K562 (cell line): ENCODE measurements at regions not wholly inside any gene's neighbourhood (a gene's known extent, or its start where the extent isn't known, plus 50 kb on each side); places are given as distances from the start of the nearest gene placed in this dataset.

ENCODE experiments used
- ATAC-seq: fragments of 200-7000 bp; cut with Tn5 transposase; 3 replicates; pipeline ENCODE4 v1.9.1; 2020; ENCODE audit warnings: moderate library complexity
- BruUV-seq: library from RNA; stranded (reverse); fragments of 400-500 nt; replicated peaks from 2 replicates; lab custom pipeline; 2021; lab: Mats Ljungman, UMichigan
- CTCF ChIA-PET: fragments of 300-600 bp; formaldehyde crosslinking; extraction: SDS; loops from one replicate; lab custom pipeline; 2021; ENCODE audit warnings: low intra/inter-chr PET ratio; lab: Yijun Ruan, JAX
- POLR2A ChIA-PET: fragments of 300-600, 350-650 bp; sonication (Branson Sonifier 250); formaldehyde crosslinking; extraction: SDS; loops from one replicate; lab custom pipeline; 2021; ENCODE audit warnings: antibody characterized with exemption, inconsistent platforms; lab: Yijun Ruan, JAX
- DNase-seq, 4 experiments: peaks; one replicate each; pipeline versions ENCODE4 v3.0.0 to v3.0.0-alpha.2; 2011 to 2018; ENCODE audit warnings: low spot score in 3 of 4, mixed read lengths in 3 of 4; ENCODE audit errors: extremely low read depth in 1 of 4
- FAIRE-seq: peaks from 2 replicates; lab custom pipeline; 2011; peaks lifted over from hg19 to GRCh38; lab: Jason Lieb, UNC
- H2AFZ ChIP-seq: 2 replicates; pipeline ENCODE4 v1.6.0; 2011; ENCODE audit warnings: low read depth, low read length, control low read depth, inconsistent platforms
- H3K27ac ChIP-seq: fragments of 200-600 bp; 3 replicates; pipeline ENCODE4 v1.8.0; 2011; ENCODE audit warnings: low read depth, mild to moderate bottlenecking, control low read depth, inconsistent platforms, low read length, moderate library complexity, mixed read lengths; ENCODE audit errors: extremely low read depth
- H3K27me3 ChIP-seq, 2 experiments: fragments of 300-600 bp in 1 of 2; 2 replicates in 1 of 2; 3 replicates in 1 of 2; pipeline versions ENCODE4 v1.6.0 to v1.8.0; 2011; ENCODE audit warnings: inconsistent platforms in 2 of 2, low read length in 2 of 2, mild to moderate bottlenecking in 1 of 2, mixed read lengths in 1 of 2, moderate library complexity in 1 of 2; ENCODE audit not compliant: control insufficient read depth in 2 of 2, insufficient read depth in 2 of 2
- H3K36me3 ChIP-seq: fragments of 300-600 bp; 3 replicates; pipeline ENCODE4 v1.8.0; 2011; ENCODE audit warnings: mild to moderate bottlenecking, low read length, inconsistent platforms; ENCODE audit not compliant: control insufficient read depth, insufficient read depth
- H3K4me1 ChIP-seq, 2 experiments: fragments of 200-600 bp in 1 of 2; replicated peaks in 1 of 2; 2 replicates in 1 of 2; 3 replicates in 1 of 2; pipeline versions ENCODE4 v1.5.1 to v1.8.0; 2011; ENCODE audit warnings: inconsistent platforms in 2 of 2, low read length in 2 of 2, mild to moderate bottlenecking in 1 of 2, mixed read lengths in 1 of 2, moderate library complexity in 1 of 2; ENCODE audit not compliant: control insufficient read depth in 2 of 2, insufficient read depth in 2 of 2
- H3K4me2 ChIP-seq: 2 replicates; pipeline ENCODE4 v1.6.1; 2011; ENCODE audit warnings: low read length, control low read depth, inconsistent platforms, mixed read lengths; ENCODE audit not compliant: insufficient read depth
- H3K4me3 ChIP-seq: fragments of 200-600 bp; sonication (generic), shearing (Covaris generic); 2 replicates; pipeline ENCODE4 v1.5.1; 2016; ENCODE audit warnings: control low read depth, inconsistent platforms
- H3K79me2 ChIP-seq: fragments of 200-600 bp; 3 replicates; pipeline ENCODE4 v1.8.0; 2011; ENCODE audit warnings: low read length, inconsistent platforms; ENCODE audit not compliant: control insufficient read depth, insufficient read depth
- H3K9ac ChIP-seq, 2 experiments: 2 replicates each; pipeline versions ENCODE4 v1.6.0 to v1.6.1; 2011; ENCODE audit warnings: low read depth in 2 of 2, low read length in 2 of 2, control low read depth in 1 of 2, inconsistent platforms in 1 of 2, mild to moderate bottlenecking in 1 of 2, mixed read lengths in 1 of 2; ENCODE audit not compliant: insufficient read depth in 1 of 2
- H3K9me1 ChIP-seq: one replicate; pipeline ENCODE4 v1.6.0; 2011; ENCODE audit warnings: inconsistent platforms, mild to moderate bottlenecking, low read length, moderate library complexity; ENCODE audit not compliant: control insufficient read depth, insufficient read depth
- H3K9me3 ChIP-seq: replicated peaks from 2 replicates; pipeline ENCODE4 v1.5.1; 2011; ENCODE audit warnings: low read depth, low read length, inconsistent platforms; ENCODE audit not compliant: control insufficient read depth, insufficient read depth
- H4K20me1 ChIP-seq: replicated peaks from 2 replicates; pipeline ENCODE4 v1.6.1; 2011; ENCODE audit warnings: low read length, inconsistent platforms, mixed read lengths; ENCODE audit not compliant: control insufficient read depth, insufficient read depth
- ESRRB ChIP-seq: fragments of 250-450 bp; sonication (Bioruptor Pico); IDR thresholded peaks from 2 replicates; pipeline ENCODE4 v1.5.0; 2020; ENCODE audit warnings: mild to moderate bottlenecking, moderate library complexity, borderline replicate concordance
- FOS ChIP-seq: IDR thresholded peaks from 3 replicates; pipeline ENCODE4 v1.6.1; 2011; ENCODE audit not compliant: insufficient read length; ENCODE audit errors: extremely low read depth
- KDM4B ChIP-seq, 2 experiments: fragments of 450-650 bp in 1 of 2; sonication (generic) in 1 of 2; IDR thresholded peaks; 2 replicates each; pipeline ENCODE4 v1.6.1; 2016 to 2017; ENCODE audit warnings: borderline replicate concordance in 2 of 2, antibody characterized with exemption in 1 of 2, low read depth in 1 of 2, mild to moderate bottlenecking in 1 of 2
- KLF10 ChIP-seq: fragments of 250-450 bp; sonication (Bioruptor Pico); IDR thresholded peaks from 2 replicates; pipeline ENCODE4 v1.6.1; 2021; ENCODE audit warnings: matching md5 sums
- MYC ChIP-seq, 2 experiments: fragments of 250-450 bp in 1 of 2; sonication (Bioruptor Pico) in 1 of 2; IDR thresholded peaks; 2 replicates each; pipeline versions ENCODE4 v1.5.1 to v1.6.1; 2012 to 2021; ENCODE audit warnings: low read depth in 2 of 2, borderline replicate concordance in 1 of 2, improper control_type of control experiment in 1 of 2, low read length in 1 of 2, mild to moderate bottlenecking in 1 of 2, moderate library complexity in 1 of 2
- NCOA6 ChIP-seq: fragments of 450-650 bp; IDR thresholded peaks from 2 replicates; pipeline ENCODE4 v1.6.1; 2017; ENCODE audit warnings: mild to moderate bottlenecking
- NFXL1 ChIP-seq: fragments of 450-650 bp; formaldehyde crosslinking; IDR thresholded peaks from 2 replicates; pipeline ENCODE4 v1.4.0; 2021; ENCODE audit warnings: mild to moderate bottlenecking
- PRPF4 ChIP-seq: fragments of 200-400 bp; formaldehyde crosslinking; IDR thresholded peaks from one replicate; pipeline ENCODE4 v1.6.1; 2017; ENCODE audit warnings: low read length, low read depth, mild to moderate bottlenecking; ENCODE audit not compliant: insufficient read depth, poor library complexity, severe bottlenecking
- RAD51 ChIP-seq: fragments of 450-650 bp; IDR thresholded peaks from 2 replicates; pipeline ENCODE4 v1.7.1; 2016; ENCODE audit warnings: low read depth, mild to moderate bottlenecking, borderline replicate concordance
- TFAM ChIP-seq: fragments of 250-450 bp; sonication (Bioruptor Pico); conservative IDR thresholded peaks from 2 replicates; pipeline ENCODE4 v1.5.0; 2021; ENCODE audit warnings: mild to moderate bottlenecking, moderate library complexity
- TOE1 ChIP-seq, 2 experiments: fragments of 450-650 bp in 1 of 2; sonication (generic) in 1 of 2; formaldehyde crosslinking in 1 of 2; IDR thresholded peaks; 2 replicates each; pipeline versions ENCODE4 v1.7.1 to v1.8.0; 2016 to 2022; ENCODE audit warnings: borderline replicate concordance in 2 of 2, mild to moderate bottlenecking in 2 of 2, antibody characterized with exemption in 1 of 2, inconsistent platforms in 1 of 2, low read depth in 1 of 2, missing genetic modification reagents in 1 of 2, moderate library complexity in 1 of 2
- ZFP30 ChIP-seq: fragments of 250-450 bp; sonication (Bioruptor Pico); IDR thresholded peaks from 2 replicates; pipeline ENCODE4 v1.8.0; 2022; ENCODE audit warnings: moderate library complexity, mild to moderate bottlenecking, inconsistent platforms, borderline replicate concordance
- ZNF239 ChIP-seq: fragments of 250-450 bp; sonication (Bioruptor Pico); IDR thresholded peaks from 2 replicates; pipeline ENCODE4 v1.4.0; 2020; ENCODE audit warnings: mild to moderate bottlenecking
- ZNF75A ChIP-seq: fragments of 450-650 bp; formaldehyde crosslinking; IDR thresholded peaks from 2 replicates; pipeline ENCODE4 v1.4.0; 2020; ENCODE audit warnings: mild to moderate bottlenecking
- ZZZ3 ChIP-seq: fragments of 450-650 bp; IDR thresholded peaks from 2 replicates; pipeline ENCODE4 v1.6.1; 2016; ENCODE audit warnings: antibody characterized with exemption, mild to moderate bottlenecking, moderate library complexity
- WGBS: fragments of 100-300 bp; shearing (Covaris generic); methylation state at CpG from one replicate; pipeline ENCODE4 v1.1.6; 2016; ENCODE audit warnings: low coverage, mixed read lengths; ENCODE audit not compliant: insufficient coverage; ENCODE audit errors: missing lambda C conversion rate; 5-methylcytosine and 5-hydroxymethylcytosine counted together
- in situ Hi-C: fragments of 300-500 bp; cut with MboI; formaldehyde crosslinking; loops from 4 replicates; pipeline ENCODE4 v1.15.0; 2018; ENCODE audit warnings: inconsistent platforms, mixed read lengths
- intact Hi-C: fragments of 100-400 bp; cut with micrococcal nuclease; formaldehyde crosslinking; loops from 2 replicates; pipeline ENCODE4 v1.14.2; 2022
- TF ChIP-seq, protein P1 (sequence below): sonication (generic); formaldehyde crosslinking; IDR thresholded peaks from 2 replicates; pipeline ENCODE4 v1.8.1; 2022; ENCODE audit warnings: missing genetic modification reagents
- TF ChIP-seq, protein P2 (sequence below): fragments of 250-450 bp; sonication (Bioruptor Pico); IDR thresholded peaks from 2 replicates; pipeline ENCODE4 v1.5.1; 2021; ENCODE audit warnings: mild to moderate bottlenecking
- TF ChIP-seq, protein P3 (sequence below): fragments of 250-450 bp; sonication (Bioruptor Pico); IDR thresholded peaks from 2 replicates; pipeline ENCODE4 v1.4.0; 2020; ENCODE audit warnings: mild to moderate bottlenecking, moderate library complexity, borderline replicate concordance

DNA sequence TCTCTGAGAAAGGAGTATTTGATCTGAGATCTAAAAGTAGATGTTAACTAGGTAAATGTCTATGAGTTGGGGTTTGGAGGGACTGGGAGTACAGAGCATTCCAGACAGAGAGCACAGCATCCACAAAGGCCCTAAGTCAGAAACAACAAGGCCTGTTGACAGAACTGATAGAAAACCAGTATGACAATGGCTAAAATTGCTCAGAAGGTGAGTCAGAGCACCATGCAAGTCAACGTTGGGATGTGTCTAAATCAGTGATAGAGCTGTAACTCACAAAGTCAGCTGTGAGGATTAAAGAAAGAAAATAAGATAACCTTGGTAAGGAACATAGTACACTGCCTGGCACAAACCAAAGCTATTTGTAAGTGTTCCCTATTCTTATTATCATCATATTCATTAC, 124.0 kb downstream of the CETN3 start:
- no peaks in the 10 kb centered on the region for H3K9me1 ChIP-seq
- no peak overlapping the region for H3K27ac ChIP-seq
- ChIA-PET POLR2A (no interaction called here), CTCF (no interaction called here)
- H3K4me3 ChIP-seq, result no peak overlapping the region
- ATAC-seq (no peak), FAIRE-seq (no peak), DNase-seq (no peak)
- no peaks in the 10 kb centered on the region for H3K36me3 ChIP-seq
- H4K20me1 ChIP-seq, result no peaks in the 10 kb centered on the region
- H3K9ac ChIP-seq, result no peak overlapping the region
- no peaks in the 10 kb centered on the region for H3K79me2 ChIP-seq
- H3K4me1 ChIP-seq, result no peaks in the 10 kb centered on the region
- H3K9me3 ChIP-seq, result no peaks in the 10 kb centered on the region
- intact Hi-C loops, result no loop called here
- H3K27me3 ChIP-seq, result no peaks in the 10 kb centered on the region; a peak in 1 of 5 replicates
- H2AFZ ChIP-seq, result no peak overlapping the region
- no peak overlapping the region for H3K4me2 ChIP-seq
- in situ Hi-C loops, result no loop called here
- BruUV-seq, result no TSS peak
- WGBS, result 0% methylated on average over 1 of the region's 1 CpG
- TF ChIP-seq FOS (no peak), TFAM (CRISPR knock-in tag) (no peak), ZNF239 (no peak), NCOA6 (no peak), MYC (IDR thresholded peaks at IDR 0.05; ENCODE audit: low read depth, low read length) (no peak), MYC (CRISPR knock-in tag; IDR thresholded peaks at IDR 0.05; ENCODE audit: borderline replicate concordance, low read depth) (no peak), NFXL1 (CRISPR knock-in tag) (no peak), ESRRB (CRISPR knock-in tag) (no peak), RAD51 (no peak), TOE1 (IDR thresholded peaks at IDR 0.05; ENCODE audit: borderline replicate concordance) (no peak), TOE1 (CRISPR knock-in tag; IDR thresholded peaks at IDR 0.05; ENCODE audit: borderline replicate concordance, low read depth) (no peak), ZFP30 (no peak), ZZZ3 (no peak), ZNF75A (CRISPR knock-in tag) (no peak), KLF10 (no peak), PRPF4 (no peak), KDM4B (IDR thresholded peaks at IDR 0.05; ENCODE audit: borderline replicate concordance in 2 of 2, low read depth in 1 of 2) (no peak)
- TF ChIP-seq, protein P1, sequence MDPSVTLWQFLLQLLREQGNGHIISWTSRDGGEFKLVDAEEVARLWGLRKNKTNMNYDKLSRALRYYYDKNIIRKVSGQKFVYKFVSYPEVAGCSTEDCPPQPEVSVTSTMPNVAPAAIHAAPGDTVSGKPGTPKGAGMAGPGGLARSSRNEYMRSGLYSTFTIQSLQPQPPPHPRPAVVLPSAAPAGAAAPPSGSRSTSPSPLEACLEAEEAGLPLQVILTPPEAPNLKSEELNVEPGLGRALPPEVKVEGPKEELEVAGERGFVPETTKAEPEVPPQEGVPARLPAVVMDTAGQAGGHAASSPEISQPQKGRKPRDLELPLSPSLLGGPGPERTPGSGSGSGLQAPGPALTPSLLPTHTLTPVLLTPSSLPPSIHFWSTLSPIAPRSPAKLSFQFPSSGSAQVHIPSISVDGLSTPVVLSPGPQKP (CRISPR knock-in tag), result no peak
- TF ChIP-seq, protein P2, sequence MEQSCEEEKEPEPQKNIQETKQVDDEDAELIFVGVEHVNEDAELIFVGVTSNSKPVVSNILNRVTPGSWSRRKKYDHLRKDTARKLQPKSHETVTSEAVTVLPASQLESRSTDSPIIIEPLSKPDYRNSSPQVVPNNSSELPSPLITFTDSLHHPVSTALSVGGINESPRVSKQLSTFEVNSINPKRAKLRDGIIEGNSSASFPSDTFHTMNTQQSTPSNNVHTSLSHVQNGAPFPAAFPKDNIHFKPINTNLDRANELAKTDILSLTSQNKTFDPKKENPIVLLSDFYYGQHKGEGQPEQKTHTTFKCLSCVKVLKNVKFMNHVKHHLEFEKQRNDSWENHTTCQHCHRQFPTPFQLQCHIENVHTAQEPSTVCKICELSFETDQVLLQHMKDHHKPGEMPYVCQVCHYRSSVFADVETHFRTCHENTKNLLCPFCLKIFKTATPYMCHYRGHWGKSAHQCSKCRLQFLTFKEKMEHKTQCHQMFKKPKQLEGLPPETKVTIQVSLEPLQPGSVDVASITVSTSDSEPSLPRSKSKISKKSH (CRISPR knock-in tag), result no peak
- TF ChIP-seq, protein P3, sequence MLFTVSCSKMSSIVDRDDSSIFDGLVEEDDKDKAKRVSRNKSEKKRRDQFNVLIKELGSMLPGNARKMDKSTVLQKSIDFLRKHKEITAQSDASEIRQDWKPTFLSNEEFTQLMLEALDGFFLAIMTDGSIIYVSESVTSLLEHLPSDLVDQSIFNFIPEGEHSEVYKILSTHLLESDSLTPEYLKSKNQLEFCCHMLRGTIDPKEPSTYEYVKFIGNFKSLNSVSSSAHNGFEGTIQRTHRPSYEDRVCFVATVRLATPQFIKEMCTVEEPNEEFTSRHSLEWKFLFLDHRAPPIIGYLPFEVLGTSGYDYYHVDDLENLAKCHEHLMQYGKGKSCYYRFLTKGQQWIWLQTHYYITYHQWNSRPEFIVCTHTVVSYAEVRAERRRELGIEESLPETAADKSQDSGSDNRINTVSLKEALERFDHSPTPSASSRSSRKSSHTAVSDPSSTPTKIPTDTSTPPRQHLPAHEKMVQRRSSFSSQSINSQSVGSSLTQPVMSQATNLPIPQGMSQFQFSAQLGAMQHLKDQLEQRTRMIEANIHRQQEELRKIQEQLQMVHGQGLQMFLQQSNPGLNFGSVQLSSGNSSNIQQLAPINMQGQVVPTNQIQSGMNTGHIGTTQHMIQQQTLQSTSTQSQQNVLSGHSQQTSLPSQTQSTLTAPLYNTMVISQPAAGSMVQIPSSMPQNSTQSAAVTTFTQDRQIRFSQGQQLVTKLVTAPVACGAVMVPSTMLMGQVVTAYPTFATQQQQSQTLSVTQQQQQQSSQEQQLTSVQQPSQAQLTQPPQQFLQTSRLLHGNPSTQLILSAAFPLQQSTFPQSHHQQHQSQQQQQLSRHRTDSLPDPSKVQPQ (CRISPR knock-in tag), result no peak
